Activated naive CD4-positive, alpha-beta T cell treated with anti-CD3 and anti-CD28 coated beads, Interleukin-2, amount 50 U/mL, for 72 hours (primary cell): ENCODE measurements at regions not wholly inside any gene's neighbourhood (a gene's known extent, or its start where the extent isn't known, plus 50 kb on each side); places are given as distances from the start of the nearest gene placed in this dataset.

Experiments used
- ATAC-seq, 2 donors: fragments of 150-1000 bp; cut with Tn5 transposase; 2 replicates each; pipeline ENCODE4 v1.10.0; 2021; ENCODE audit warnings: mild to moderate bottlenecking in 2 of 2, moderate library complexity in 2 of 2
- DNase-seq, 2 donors: peaks; one replicate each; pipeline ENCODE4 v3.0.0; 2021 to 2022; ENCODE audit warnings: low spot score in 2 of 2
- H3K27ac Mint-ChIP-seq, 2 donors: one replicate each; pipeline ENCODE4 v1.8.0; 2022; ENCODE audit warnings: mild to moderate bottlenecking in 2 of 2, mixed read lengths in 2 of 2
- H3K36me3 Mint-ChIP-seq, 2 donors: one replicate each; pipeline ENCODE4 v1.8.0; 2022; ENCODE audit warnings: mixed read lengths in 2 of 2
- H3K9me3 Mint-ChIP-seq, 2 donors: one replicate each; pipeline ENCODE4 v1.8.0; 2022; ENCODE audit warnings: mixed read lengths in 2 of 2

- Mint-ChIP-seq H3K27ac (no peak overlapping the region), H3K9me3 (peaks cover 9 to 16% of the 10 kb centered on the region in 2 donors)
These were observed 762.0 kb upstream of the IGFBP3 start for GRCh38 chr7:46682836-46683624.

GRCh38 chr7:46681865-46682503 is 760.9 kb upstream of the IGFBP3 start:
- H3K27ac Mint-ChIP-seq, result no peak overlapping the region
- no peak for ATAC-seq
- DNase-seq, result no peak

More at GRCh38 chr7:46682836-46683624, 762.0 kb upstream of the IGFBP3 start:
- ATAC-seq (no peak), DNase-seq (no peak)
- no peaks in the 10 kb centered on the region for H3K36me3 Mint-ChIP-seq

GRCh38 chr7:46680147-46680546 is 759.1 kb upstream of the IGFBP3 start:
- ATAC-seq, result no peak
- peaks cover 4 to 11% of the 10 kb centered on the region in 2 donors for H3K9me3 Mint-ChIP-seq
- H3K36me3 Mint-ChIP-seq, result no peaks in the 10 kb centered on the region
- peak overlapping the region in 1 of 2 donors; percentile 86 for H3K27ac Mint-ChIP-seq
- DNase-seq, result no peak

More at GRCh38 chr7:46681865-46682503, 760.9 kb upstream of the IGFBP3 start:
- no peaks in the 10 kb centered on the region for H3K36me3 Mint-ChIP-seq
- H3K9me3 Mint-ChIP-seq, result peaks cover 2 to 9% of the 10 kb centered on the region in 2 donors

- DNase-seq (no peak), ATAC-seq (no peak)
- H3K27ac Mint-ChIP-seq, result no peak overlapping the region
- H3K9me3 Mint-ChIP-seq, result peaks cover 4 to 11% of the 10 kb centered on the region in 2 donors
- no peaks in the 10 kb centered on the region for H3K36me3 Mint-ChIP-seq
These were observed 758.6 kb upstream of the IGFBP3 start for GRCh38 chr7:46679671-46680070.

- DNase-seq (no peak), ATAC-seq (no peak)
- Mint-ChIP-seq H3K36me3 (no peaks in the 10 kb centered on the region), H3K9me3 (peaks cover 4 to 11% of the 10 kb centered on the region in 2 donors), H3K27ac (no peak overlapping the region)
These were observed 757.3 kb upstream of the IGFBP3 start for GRCh38 chr7:46678421-46678820.

- Mint-ChIP-seq H3K36me3 (no peaks in the 10 kb centered on the region), H3K27ac (no peak overlapping the region)
These were observed 754.4 kb upstream of the IGFBP3 start for GRCh38 chr7:46675456-46675855.

GRCh38 chr7:46672861-46673260 is 751.8 kb upstream of the IGFBP3 start:
- Mint-ChIP-seq H3K36me3 (no peaks in the 10 kb centered on the region), H3K9me3 (peaks cover 4% of the 10 kb centered on the region in 2 donors), H3K27ac (no peak overlapping the region)
- no peak for DNase-seq
- ATAC-seq, result no peak

More at GRCh38 chr7:46675456-46675855, 754.4 kb upstream of the IGFBP3 start:
- no peak for DNase-seq
- peaks cover 4 to 7% of the 10 kb centered on the region in 2 donors for H3K9me3 Mint-ChIP-seq
- ATAC-seq, result no peak

- Mint-ChIP-seq H3K36me3 (no peaks in the 10 kb centered on the region), H3K9me3 (peaks cover 3 to 10% of the 10 kb centered on the region in 2 donors), H3K27ac (no peak overlapping the region)
- no peak for ATAC-seq
- no peak for DNase-seq
These were observed 750.2 kb upstream of the IGFBP3 start for GRCh38 chr7:46671108-46671769.

GRCh38 chr7:46669028-46669427 is 748.0 kb upstream of the IGFBP3 start:
- DNase-seq, result no peak
- H3K27ac Mint-ChIP-seq, result no peak overlapping the region
- no peaks in the 10 kb centered on the region for H3K36me3 Mint-ChIP-seq
- H3K9me3 Mint-ChIP-seq, result peaks cover 9 to 21% of the 10 kb centered on the region in 2 donors
- ATAC-seq, result no peak

GRCh38 chr7:46664453-46664852 is 743.4 kb upstream of the IGFBP3 start:
- Mint-ChIP-seq H3K9me3 (peaks cover 11 to 21% of the 10 kb centered on the region in 2 donors), H3K27ac (no peak overlapping the region), H3K36me3 (no peaks in the 10 kb centered on the region)
- ATAC-seq (no peak), DNase-seq (no peak)

GRCh38 chr7:46663025-46663424 is 742.0 kb upstream of the IGFBP3 start:
- H3K27ac Mint-ChIP-seq, result no peak overlapping the region
- DNase-seq, result no peak
- peaks cover 19 to 27% of the 10 kb centered on the region in 2 donors for H3K9me3 Mint-ChIP-seq
- ATAC-seq, result no peak
- H3K36me3 Mint-ChIP-seq, result no peaks in the 10 kb centered on the region

GRCh38 chr7:46661431-46661830 is 740.4 kb upstream of the IGFBP3 start:
- no peak overlapping the region for H3K27ac Mint-ChIP-seq
- DNase-seq (no peak), ATAC-seq (no peak)
- H3K9me3 Mint-ChIP-seq, result peaks cover 20% of the 10 kb centered on the region in 2 donors
- H3K36me3 Mint-ChIP-seq, result no peaks in the 10 kb centered on the region

- Mint-ChIP-seq H3K36me3 (no peaks in the 10 kb centered on the region), H3K9me3 (peaks cover 13 to 24% of the 10 kb centered on the region in 2 donors), H3K27ac (no peak overlapping the region)
- ATAC-seq (no peak), DNase-seq (no peak)
These were observed 739.4 kb upstream of the IGFBP3 start for GRCh38 chr7:46660402-46660980.

GRCh38 chr7:46658281-46658680 is 737.2 kb upstream of the IGFBP3 start:
- DNase-seq (no peak), ATAC-seq (no peak)
- Mint-ChIP-seq H3K27ac (no peak overlapping the region), H3K36me3 (no peaks in the 10 kb centered on the region), H3K9me3 (peaks cover 7 to 19% of the 10 kb centered on the region in 2 donors)

- H3K9me3 Mint-ChIP-seq, result peaks cover 17 to 20% of the 10 kb centered on the region in 2 donors
- ATAC-seq, result no peak
- no peak overlapping the region for H3K27ac Mint-ChIP-seq
- no peak for DNase-seq
- no peaks in the 10 kb centered on the region for H3K36me3 Mint-ChIP-seq
These were observed 733.7 kb upstream of the IGFBP3 start for GRCh38 chr7:46654546-46655443.

- Mint-ChIP-seq H3K36me3 (no peaks in the 10 kb centered on the region), H3K9me3 (peaks cover 15 to 20% of the 10 kb centered on the region in 2 donors), H3K27ac (no peak overlapping the region)
- no peak for DNase-seq
- no peak for ATAC-seq
These were observed 732.8 kb upstream of the IGFBP3 start for GRCh38 chr7:46653848-46654247.
